H1 (cell line): ENCODE measurements at regions not wholly inside any gene's neighbourhood (a gene's known extent, or its start where the extent isn't known, plus 50 kb on each side); places are given as distances from the start of the nearest gene placed in this dataset.
A peak's percentile ranks its signal among the peaks of the same experiment; 100 is the strongest.

ENCODE experiments used
- ATF2 ChIP-seq: IDR thresholded peaks from 2 replicates; pipeline ENCODE4 v1.6.1; 2012; ENCODE audit warnings: low read length, inconsistent platforms
- ATF3 ChIP-seq: IDR thresholded peaks from 2 replicates; pipeline ENCODE4 v1.6.1; 2011; ENCODE audit warnings: low read depth, mild to moderate bottlenecking, low read length; ENCODE audit not compliant: insufficient read depth
- CTCF ChIP-seq, 3 experiments: IDR thresholded peaks; 1 replicate in 2 of 3; 2 replicates in 1 of 3; pipeline versions ENCODE4 v1.5.1 to v1.6.1; 2011; ENCODE audit warnings: low read length in 3 of 3, mild to moderate bottlenecking in 3 of 3, inconsistent platforms in 2 of 3, low read depth in 1 of 3, moderate library complexity in 1 of 3; ENCODE audit not compliant: insufficient read depth in 1 of 3; ENCODE audit errors: control extremely low read depth in 1 of 3
- GABPA ChIP-seq: IDR thresholded peaks from 2 replicates; pipeline ENCODE4 v1.6.1; 2011; ENCODE audit warnings: mild to moderate bottlenecking, low read length, moderate library complexity, borderline replicate concordance; ENCODE audit not compliant: insufficient read depth
- MAX ChIP-seq: IDR thresholded peaks from 2 replicates; pipeline ENCODE4 v1.6.1; 2012; ENCODE audit warnings: inconsistent platforms
- SP1 ChIP-seq: IDR thresholded peaks from 2 replicates; pipeline ENCODE4 v1.6.1; 2011; ENCODE audit warnings: low read depth, low read length
- SUZ12 ChIP-seq: fragments of 200-600 bp; sonication (generic); IDR thresholded peaks from 2 replicates; pipeline ENCODE4 v1.6.1; 2012; ENCODE audit warnings: mild to moderate bottlenecking, inconsistent platforms, low read length, moderate library complexity, mixed read lengths

- TF ChIP-seq ATF2 (no peak), MAX (no peak), SP1 (no peak), CTCF (IDR thresholded peaks at IDR 0.05; ENCODE audit: control extremely low read depth in 1 of 3, insufficient read depth in 1 of 3, low read depth in 1 of 3, low read length in 3 of 3) (peak in 2 of 3 experiments; percentile 34 to 59; a peak in 3 of 4 replicates), GABPA (no peak), ATF3 (no peak), SUZ12 (no peak)
Measured at GRCh38 chr10:29377333-29377961, 88.6 kb downstream of the LYZL1 start (continued).
